ENCODE measurements at regions not wholly inside any gene's neighbourhood (a gene's known extent, or its start where the extent isn't known, plus 50 kb on each side); places are given as distances from the start of the nearest gene placed in this dataset.
A peak's percentile ranks its signal among the peaks of the same experiment; 100 is the strongest.

GRCh38 chr10:132994185-132994796 lies 51.9 kb upstream of the CFAP46 start:
- no peaks in the 10 kb centered on the region for H3K27me3 ChIP-seq
- no peaks in the 10 kb centered on the region for H3K9me3 ChIP-seq
- H3K4me1 ChIP-seq: no peaks in the 10 kb centered on the region
- H3K4me3 ChIP-seq: peak overlapping the region in 2 of 4 donors; percentile 25 to 29
- TF ChIP-seq, protein P1, sequence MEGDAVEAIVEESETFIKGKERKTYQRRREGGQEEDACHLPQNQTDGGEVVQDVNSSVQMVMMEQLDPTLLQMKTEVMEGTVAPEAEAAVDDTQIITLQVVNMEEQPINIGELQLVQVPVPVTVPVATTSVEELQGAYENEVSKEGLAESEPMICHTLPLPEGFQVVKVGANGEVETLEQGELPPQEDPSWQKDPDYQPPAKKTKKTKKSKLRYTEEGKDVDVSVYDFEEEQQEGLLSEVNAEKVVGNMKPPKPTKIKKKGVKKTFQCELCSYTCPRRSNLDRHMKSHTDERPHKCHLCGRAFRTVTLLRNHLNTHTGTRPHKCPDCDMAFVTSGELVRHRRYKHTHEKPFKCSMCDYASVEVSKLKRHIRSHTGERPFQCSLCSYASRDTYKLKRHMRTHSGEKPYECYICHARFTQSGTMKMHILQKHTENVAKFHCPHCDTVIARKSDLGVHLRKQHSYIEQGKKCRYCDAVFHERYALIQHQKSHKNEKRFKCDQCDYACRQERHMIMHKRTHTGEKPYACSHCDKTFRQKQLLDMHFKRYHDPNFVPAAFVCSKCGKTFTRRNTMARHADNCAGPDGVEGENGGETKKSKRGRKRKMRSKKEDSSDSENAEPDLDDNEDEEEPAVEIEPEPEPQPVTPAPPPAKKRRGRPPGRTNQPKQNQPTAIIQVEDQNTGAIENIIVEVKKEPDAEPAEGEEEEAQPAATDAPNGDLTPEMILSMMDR (IDR thresholded peaks at IDR 0.05): no peak
- TF ChIP-seq POLR2A (IDR thresholded peaks at IDR 0.05): no peak
- DNase-seq: no peak
- no peaks in the 10 kb centered on the region for H3K36me3 ChIP-seq
- H3K27ac ChIP-seq: no peak overlapping the region

DNA sequence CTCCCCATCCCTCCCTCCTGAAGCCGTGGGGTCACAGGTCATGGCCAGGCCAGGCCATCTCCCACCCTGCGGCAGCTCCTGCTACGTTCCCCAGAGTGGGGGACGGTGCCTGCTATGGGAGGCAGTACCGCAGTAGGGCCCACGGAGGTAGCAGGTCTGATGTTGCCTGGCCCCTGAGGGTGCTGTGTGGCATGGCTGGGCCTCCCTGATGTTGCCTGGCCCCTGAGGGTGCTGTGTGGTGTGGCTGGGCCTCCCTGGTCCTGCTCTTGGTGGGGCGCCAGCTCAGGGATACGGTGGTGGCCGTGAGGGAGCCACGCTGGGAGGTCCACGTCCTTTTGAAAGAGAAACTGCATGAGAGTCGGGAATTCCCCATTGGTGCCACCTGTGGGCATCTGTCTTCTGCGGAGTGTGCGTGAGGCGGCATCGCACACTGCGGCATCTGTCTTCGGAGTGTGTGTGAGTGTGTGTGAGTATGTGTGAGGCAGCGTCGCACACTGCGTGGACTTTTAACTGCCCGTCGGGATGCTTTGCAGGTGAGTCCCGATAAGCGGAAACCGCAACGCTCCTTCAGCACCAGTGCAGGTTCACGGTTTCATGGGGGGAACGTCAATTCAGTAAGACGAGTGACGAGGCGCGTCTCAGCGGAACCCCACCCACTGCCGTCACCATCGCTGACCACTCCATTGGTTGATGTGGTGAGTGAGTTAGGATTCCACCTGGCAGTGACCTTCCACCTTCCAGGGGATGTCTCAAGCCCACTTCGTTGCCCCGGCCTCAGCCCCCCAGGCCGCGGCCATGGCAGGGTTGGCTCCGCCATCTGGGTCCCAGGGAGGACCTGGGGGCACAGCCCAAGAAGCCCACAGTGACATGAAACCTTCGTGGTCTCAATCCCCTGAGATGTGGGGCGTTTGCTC lies 51.2 kb upstream of the CFAP46 start:
- Histone ChIP-seq H3K4me3 (no peak overlapping the region), H3K27me3 (no peaks in the 10 kb centered on the region), H3K27ac (no peak overlapping the region), H3K36me3 (no peaks in the 10 kb centered on the region), H3K4me1 (no peaks in the 10 kb centered on the region), H3K9me3 (no peaks in the 10 kb centered on the region)
- TF ChIP-seq POLR2A (IDR thresholded peaks at IDR 0.05): no peak
- DNase-seq: no peak

DNA sequence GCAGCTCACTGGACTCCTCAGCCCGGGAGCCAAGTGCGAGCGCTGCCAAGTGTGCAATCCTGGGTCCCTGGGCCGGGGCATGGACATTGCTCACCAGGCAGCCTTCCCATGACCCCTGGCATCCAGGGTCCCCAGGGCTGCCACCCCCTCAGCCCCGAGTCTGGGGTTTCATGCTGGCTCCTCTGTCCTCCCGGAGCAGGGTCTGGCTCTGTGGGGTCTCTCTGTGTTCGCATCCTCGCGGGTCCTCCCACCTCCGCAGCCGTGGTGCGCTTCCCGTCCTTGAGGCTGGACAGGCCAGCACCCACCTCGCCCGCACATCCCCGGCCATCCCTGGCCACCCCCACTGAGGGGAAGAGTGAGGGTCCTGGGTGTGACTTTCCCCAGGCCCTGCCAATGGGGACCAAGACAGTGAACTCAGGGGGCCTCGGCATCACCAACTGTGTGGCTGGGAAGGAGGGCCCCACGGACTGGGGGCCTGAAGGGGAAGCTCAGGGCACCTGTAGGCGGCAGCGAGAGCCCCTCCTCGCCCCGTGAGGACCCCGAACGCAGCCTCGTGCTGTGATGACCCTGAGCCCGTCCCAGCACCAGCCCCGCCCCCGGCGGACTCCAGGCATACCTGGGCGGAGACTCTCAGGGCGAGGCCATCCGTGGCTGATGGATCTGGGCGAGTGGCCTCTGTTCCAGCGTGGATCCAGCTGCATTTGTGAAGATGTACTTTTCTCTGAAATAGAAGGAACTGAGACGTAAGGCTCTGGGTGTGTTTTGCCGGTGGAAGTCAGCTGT lies 50.3 kb upstream of the CFAP46 start:
- Histone ChIP-seq H3K36me3 (no peaks in the 10 kb centered on the region), H3K27ac (no peak overlapping the region), H3K9me3 (no peaks in the 10 kb centered on the region), H3K4me3 (no peak overlapping the region), H3K27me3 (no peaks in the 10 kb centered on the region), H3K4me1 (no peaks in the 10 kb centered on the region)
- TF ChIP-seq, protein P1 (IDR thresholded peaks at IDR 0.05): no peak
- TF ChIP-seq POLR2A (IDR thresholded peaks at IDR 0.05): no peak
- no peak for DNase-seq

Measured in Peyer's patch (tissue), 4 donors.